Activated naive CD8-positive, alpha-beta T cell (primary cell): ENCODE measurements at regions not wholly inside any gene's neighbourhood (a gene's known extent, or its start where the extent isn't known, plus 50 kb on each side); places are given as distances from the start of the nearest gene placed in this dataset.
"Not testable (repeated sequence)": the region's sequence is repeated elsewhere in the genome, so short reads cannot be mapped to it uniquely, and the experiment has no call there.

Experiments used
- H3K27ac Mint-ChIP-seq: one replicate; pipeline ENCODE4 v1.8.0; 2021; ENCODE audit warnings: mixed read lengths
- H3K27me3 Mint-ChIP-seq: one replicate; pipeline ENCODE4 v1.8.0; 2021; ENCODE audit warnings: mixed read lengths
- H3K36me3 Mint-ChIP-seq: one replicate; pipeline ENCODE4 v1.8.0; 2021; ENCODE audit warnings: mixed read lengths
- H3K4me1 Mint-ChIP-seq: one replicate; pipeline ENCODE4 v1.8.0; 2021; ENCODE audit warnings: low read depth, mixed read lengths
- H3K4me3 Mint-ChIP-seq: one replicate; pipeline ENCODE4 v1.8.0; 2021; ENCODE audit warnings: mild to moderate bottlenecking, mixed read lengths
- H3K9me3 Mint-ChIP-seq: one replicate; pipeline ENCODE4 v1.8.0; 2021; ENCODE audit warnings: low read depth, mixed read lengths

GRCh38 chr21:8257083-8257799, 2264.1 kb upstream of the TPTE start:
- not testable (repeated sequence) for H3K36me3 Mint-ChIP-seq, H3K27me3 Mint-ChIP-seq, H3K27ac Mint-ChIP-seq, H3K9me3 Mint-ChIP-seq, H3K4me1 Mint-ChIP-seq, H3K4me3 Mint-ChIP-seq

GRCh38 chr21:8260065-8260627, 2261.2 kb upstream of the TPTE start:
- H3K27me3 Mint-ChIP-seq, H3K36me3 Mint-ChIP-seq, H3K4me3 Mint-ChIP-seq, H3K9me3 Mint-ChIP-seq, H3K27ac Mint-ChIP-seq, H3K4me1 Mint-ChIP-seq: not testable (repeated sequence)
